ENCODE measurements at regions not wholly inside any gene's neighbourhood (a gene's known extent, or its start where the extent isn't known, plus 50 kb on each side); places are given as distances from the start of the nearest gene placed in this dataset.

GRCh38 chr21:28174006-28174405, 818.7 kb downstream of the LTN1 start:
- TF ChIP-seq CTCF (conservative IDR thresholded peaks at IDR 0.05; ENCODE audit: low read length) (no peak), EZH2phosphoT487 (IDR thresholded peaks at IDR 0.05; ENCODE audit: borderline replicate concordance) (no peak)

All from Loucy (cell line).